H9 (cell line): ENCODE measurements at regions not wholly inside any gene's neighbourhood (a gene's known extent, or its start where the extent isn't known, plus 50 kb on each side); places are given as distances from the start of the nearest gene placed in this dataset.

ENCODE experiments used
- DNase-seq: peaks from one replicate; pipeline ENCODE4 v3.0.0-alpha.2; 2017
- H2AFZ ChIP-seq: one replicate; pipeline ENCODE4 v1.6.1; 2013; ENCODE audit warnings: mild to moderate bottlenecking, low read length, control low read depth, moderate library complexity
- H2AK5ac ChIP-seq: 2 replicates; pipeline ENCODE4 v1.6.1; 2013; ENCODE audit warnings: low read length, control low read depth, mixed read lengths; ENCODE audit not compliant: insufficient read length
- H2BK120ac ChIP-seq: one replicate; pipeline ENCODE4 v1.6.1; 2013; ENCODE audit warnings: low read depth, mild to moderate bottlenecking, low read length, control low read depth, inconsistent platforms; ENCODE audit not compliant: poor library complexity, severe bottlenecking
- H2BK12ac ChIP-seq: 2 replicates; pipeline ENCODE4 v1.6.1; 2013; ENCODE audit warnings: low read length, control low read depth, mixed read lengths, low read depth; ENCODE audit not compliant: insufficient read length
- H2BK15ac ChIP-seq: 2 replicates; pipeline ENCODE4 v1.6.1; 2013; ENCODE audit warnings: low read depth, low read length, control low read depth
- H2BK20ac ChIP-seq: one replicate; pipeline ENCODE4 v1.6.1; 2013; ENCODE audit warnings: low read depth, mild to moderate bottlenecking, low read length, control low read depth, inconsistent platforms; ENCODE audit not compliant: poor library complexity, severe bottlenecking
- H2BK5ac ChIP-seq: 2 replicates; pipeline ENCODE4 v1.6.1; 2013; ENCODE audit warnings: low read length, control low read depth, mixed read lengths; ENCODE audit not compliant: insufficient read length
- H3K14ac ChIP-seq: 2 replicates; pipeline ENCODE4 v1.6.1; 2013; ENCODE audit warnings: low read length, control low read depth; ENCODE audit not compliant: insufficient read depth
- H3K18ac ChIP-seq: 2 replicates; pipeline ENCODE4 v1.6.1; 2013; ENCODE audit warnings: low read depth, mild to moderate bottlenecking, mixed read lengths, low read length, control low read depth; ENCODE audit not compliant: insufficient read length
- H3K23ac ChIP-seq: 2 replicates; pipeline ENCODE4 v1.6.1; 2013; ENCODE audit warnings: low read length, control low read depth, mixed read lengths, low read depth; ENCODE audit not compliant: insufficient read length
- H3K23me2 ChIP-seq: 2 replicates; pipeline ENCODE4 v1.6.1; 2013; ENCODE audit warnings: low read depth, mild to moderate bottlenecking, mixed read lengths, low read length, control low read depth; ENCODE audit not compliant: insufficient read length, poor library complexity, severe bottlenecking
- H3K27ac ChIP-seq: 2 replicates; pipeline ENCODE4 v1.5.1; 2013; ENCODE audit warnings: low read length, control low read depth, mixed read lengths, low read depth; ENCODE audit not compliant: insufficient read length
- H3K27me3 ChIP-seq: 2 replicates; pipeline ENCODE4 v1.6.1; 2013; ENCODE audit warnings: low read length, control low read depth, inconsistent platforms; ENCODE audit not compliant: insufficient read depth
- H3K4ac ChIP-seq: 2 replicates; pipeline ENCODE4 v1.6.1; 2013; ENCODE audit warnings: low read depth, mild to moderate bottlenecking, control low read depth, inconsistent platforms, low read length, moderate library complexity
- H3K4me1 ChIP-seq: 2 replicates; pipeline ENCODE4 v1.6.1; 2013; ENCODE audit warnings: low read length, control low read depth, inconsistent platforms; ENCODE audit not compliant: insufficient read depth
- H3K4me2 ChIP-seq: 2 replicates; pipeline ENCODE4 v1.6.1; 2013; ENCODE audit warnings: low read length, control low read depth, mixed read lengths; ENCODE audit not compliant: insufficient read length, insufficient read depth
- H3K56ac ChIP-seq: 2 replicates; pipeline ENCODE4 v1.6.1; 2013; ENCODE audit warnings: low read depth, mild to moderate bottlenecking, mixed read lengths, low read length, control low read depth; ENCODE audit not compliant: insufficient read length
- H3K79me1 ChIP-seq: 2 replicates; pipeline ENCODE4 v1.6.1; 2013; ENCODE audit warnings: low read depth, mild to moderate bottlenecking, moderate library complexity, low read length, control low read depth, inconsistent platforms; ENCODE audit not compliant: insufficient read depth, poor library complexity, severe bottlenecking
- H3K79me2 ChIP-seq: 2 replicates; pipeline ENCODE4 v1.6.1; 2013; ENCODE audit warnings: low read length, control low read depth, inconsistent platforms; ENCODE audit not compliant: insufficient read depth
- H3K9ac ChIP-seq: 2 replicates; pipeline ENCODE4 v1.6.1; 2013; ENCODE audit warnings: low read length, control low read depth, mixed read lengths; ENCODE audit not compliant: insufficient read length; ENCODE audit errors: extremely low read depth
- H3K9me3 ChIP-seq: one replicate; pipeline ENCODE4 v1.6.1; 2013; ENCODE audit warnings: low read depth, low read length, inconsistent platforms; ENCODE audit not compliant: control insufficient read depth
- H3T11ph ChIP-seq: one replicate; pipeline ENCODE4 v1.6.1; 2013; ENCODE audit warnings: mild to moderate bottlenecking, low read length, control low read depth, inconsistent platforms
- H4K20me1 ChIP-seq: one replicate; pipeline ENCODE4 v1.6.1; 2013; ENCODE audit not compliant: control insufficient read depth, insufficient read length, insufficient read depth
- H4K5ac ChIP-seq: 2 replicates; pipeline ENCODE4 v1.6.1; 2013; ENCODE audit warnings: low read depth, mild to moderate bottlenecking, mixed read lengths, low read length, control low read depth; ENCODE audit not compliant: insufficient read length
- H4K8ac ChIP-seq: replicated peaks from 2 replicates; pipeline ENCODE4 v1.6.1; 2013; ENCODE audit warnings: low read length, control low read depth, mixed read lengths, low read depth; ENCODE audit not compliant: insufficient read length
- H4K91ac ChIP-seq: 2 replicates; pipeline ENCODE4 v1.6.1; 2013; ENCODE audit warnings: low read depth, mild to moderate bottlenecking, moderate library complexity, mixed read lengths, low read length, control low read depth; ENCODE audit not compliant: insufficient read length
- H3K27ac Mint-ChIP-seq, 3 experiments: 2 replicates in 2 of 3; 3 replicates in 1 of 3; pipeline ENCODE4 v1.8.0; 2020 to 2021; ENCODE audit warnings: mixed read lengths in 3 of 3, mild to moderate bottlenecking in 1 of 3, moderate library complexity in 1 of 3
- H3K27me3 Mint-ChIP-seq: 2 replicates; pipeline ENCODE4 v1.8.0; 2021; ENCODE audit warnings: low read depth, mild to moderate bottlenecking, moderate library complexity, mixed read lengths
- H3K36me3 Mint-ChIP-seq, 3 experiments: 2 replicates in 2 of 3; 3 replicates in 1 of 3; pipeline ENCODE4 v1.8.0; 2020 to 2021; ENCODE audit warnings: low read depth in 3 of 3, mixed read lengths in 3 of 3; ENCODE audit not compliant: insufficient read depth in 1 of 3
- H3K4me1 Mint-ChIP-seq, 2 experiments: 2 replicates each; pipeline ENCODE4 v1.8.0; 2020; ENCODE audit warnings: mixed read lengths in 2 of 2
- H3K4me3 Mint-ChIP-seq, 2 experiments: 2 replicates in 1 of 2; 3 replicates in 1 of 2; pipeline ENCODE4 v1.8.0; 2020 to 2021; ENCODE audit warnings: mild to moderate bottlenecking in 2 of 2, mixed read lengths in 2 of 2, moderate library complexity in 1 of 2
- H3K9me3 Mint-ChIP-seq, 2 experiments: 2 replicates in 1 of 2; 3 replicates in 1 of 2; pipeline ENCODE4 v1.8.0; 2020; ENCODE audit warnings: mild to moderate bottlenecking in 2 of 2, mixed read lengths in 2 of 2, moderate library complexity in 1 of 2
- WGBS: extraction: QIAGEN DNeasy Blood & Tissue Kit; methylation state at CpG from one replicate; pipeline ENCODE4 v1.1.7; 2013; ENCODE audit warnings: missing lambda C conversion rate, low lambda C conversion rate, mixed read lengths; ENCODE audit not compliant: insufficient read length; ENCODE audit errors: extremely low coverage; 5-methylcytosine and 5-hydroxymethylcytosine counted together
- TF ChIP-seq, protein P1 (sequence below): fragments of 200-600 bp; sonication (generic); conservative IDR thresholded peaks from 3 replicates; pipeline ENCODE4 v1.8.0; 2021; ENCODE audit warnings: antibody characterized with exemption, mild to moderate bottlenecking

DNA sequence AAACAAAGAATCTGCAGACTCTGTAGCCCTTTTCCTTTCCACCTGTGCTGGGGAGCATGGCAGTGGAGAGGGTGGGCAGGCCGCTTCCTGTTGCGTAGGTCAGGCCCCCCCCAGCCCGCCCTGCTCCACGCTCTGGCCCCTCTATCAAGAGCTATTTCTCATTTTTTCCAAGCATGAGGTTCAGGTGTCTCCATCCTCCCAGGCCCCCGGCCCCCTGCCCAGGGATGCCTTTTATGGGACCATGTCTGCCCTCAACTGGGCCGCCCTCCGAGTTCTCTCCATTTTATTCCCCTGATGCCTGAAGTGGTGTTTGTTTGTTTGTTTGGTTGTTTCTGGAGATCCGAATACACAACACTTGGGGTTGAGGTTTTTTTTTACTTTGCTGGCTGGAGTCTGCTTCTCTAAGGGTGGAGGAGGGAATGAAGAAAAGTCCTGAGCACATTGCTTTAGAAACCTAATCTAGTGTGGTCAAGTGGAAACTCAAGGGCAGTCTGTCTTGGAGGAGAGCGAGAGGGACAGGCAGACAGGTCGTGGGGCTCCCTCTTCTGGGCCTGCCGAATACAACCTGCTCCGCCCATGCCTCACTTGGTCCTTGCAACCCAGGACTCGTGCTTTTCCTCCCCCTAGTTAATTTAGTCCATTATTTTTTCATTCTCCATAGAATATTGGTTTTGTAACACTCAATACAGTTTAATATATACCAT lies 176.5 kb upstream of the LYSMD4 start:
- Histone ChIP-seq H2BK12ac (no peak overlapping the region), H2AK5ac (no peak overlapping the region), H2BK20ac (no peak overlapping the region), H3K56ac (no peak overlapping the region), H4K20me1 (no peaks in the 10 kb centered on the region), H3K79me2 (no peaks in the 10 kb centered on the region), H3K4ac (no peak overlapping the region), H3K9ac (no peak overlapping the region), H3K23ac (no peak overlapping the region), H2BK5ac (no peak overlapping the region), H3K18ac (no peak overlapping the region), H2AFZ (no peak overlapping the region), H3K14ac (no peak overlapping the region), H4K91ac (no peak overlapping the region), H3K23me2 (no peaks in the 10 kb centered on the region), H3K79me1 (no peaks in the 10 kb centered on the region), H3K27ac (no peak overlapping the region), H3K9me3 (no peaks in the 10 kb centered on the region), H4K5ac (no peak overlapping the region), H2BK120ac (no peak overlapping the region), H3T11ph (no peak overlapping the region), H4K8ac (no peak overlapping the region), H3K4me2 (no peak overlapping the region), H3K27me3 (no peaks in the 10 kb centered on the region), H3K4me1 (no peaks in the 10 kb centered on the region), H2BK15ac (no peak overlapping the region)
- H3K27me3 Mint-ChIP-seq: peaks cover 4% of the 10 kb centered on the region; the same call in 1 of the 2 replicates
- H3K9me3 Mint-ChIP-seq: no peaks in the 10 kb centered on the region; a peak in 1 of 5 replicates
- H3K36me3 Mint-ChIP-seq: no peaks in the 10 kb centered on the region
- TF ChIP-seq, protein P1, sequence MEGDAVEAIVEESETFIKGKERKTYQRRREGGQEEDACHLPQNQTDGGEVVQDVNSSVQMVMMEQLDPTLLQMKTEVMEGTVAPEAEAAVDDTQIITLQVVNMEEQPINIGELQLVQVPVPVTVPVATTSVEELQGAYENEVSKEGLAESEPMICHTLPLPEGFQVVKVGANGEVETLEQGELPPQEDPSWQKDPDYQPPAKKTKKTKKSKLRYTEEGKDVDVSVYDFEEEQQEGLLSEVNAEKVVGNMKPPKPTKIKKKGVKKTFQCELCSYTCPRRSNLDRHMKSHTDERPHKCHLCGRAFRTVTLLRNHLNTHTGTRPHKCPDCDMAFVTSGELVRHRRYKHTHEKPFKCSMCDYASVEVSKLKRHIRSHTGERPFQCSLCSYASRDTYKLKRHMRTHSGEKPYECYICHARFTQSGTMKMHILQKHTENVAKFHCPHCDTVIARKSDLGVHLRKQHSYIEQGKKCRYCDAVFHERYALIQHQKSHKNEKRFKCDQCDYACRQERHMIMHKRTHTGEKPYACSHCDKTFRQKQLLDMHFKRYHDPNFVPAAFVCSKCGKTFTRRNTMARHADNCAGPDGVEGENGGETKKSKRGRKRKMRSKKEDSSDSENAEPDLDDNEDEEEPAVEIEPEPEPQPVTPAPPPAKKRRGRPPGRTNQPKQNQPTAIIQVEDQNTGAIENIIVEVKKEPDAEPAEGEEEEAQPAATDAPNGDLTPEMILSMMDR: peak; percentile 71
- H3K27ac Mint-ChIP-seq: no peak overlapping the region
- H3K4me1 Mint-ChIP-seq: peaks cover 4 to 6% of the 10 kb centered on the region in 2 experiments
- WGBS: no CpG with 5 or more reads among the region's 13 CpGs
- no peak overlapping the region for H3K4me3 Mint-ChIP-seq
- peak; percentile 70 for DNase-seq
